ENCODE measurements at regions not wholly inside any gene's neighbourhood (a gene's known extent, or its start where the extent isn't known, plus 50 kb on each side); places are given as distances from the start of the nearest gene placed in this dataset.

- no peak overlapping the region for H3K9ac ChIP-seq (ENCODE audit: low read length)
- H3K9me3 ChIP-seq (replicated peaks; ENCODE audit: insufficient read depth, low read length): no peaks in the 10 kb centered on the region
- no peak overlapping the region for H3K27ac ChIP-seq (ENCODE audit: low read length)
- TF ChIP-seq EZH2 (optimal IDR thresholded peaks at IDR 0.05; ENCODE audit: low read depth, low read length) (no peak), CTCF (IDR thresholded peaks at IDR 0.05; ENCODE audit: low read length) (no peak), EZH2phosphoT487 (IDR thresholded peaks at IDR 0.05; ENCODE audit: low read length) (no peak)
- H3K27me3 ChIP-seq (replicated peaks; ENCODE audit: insufficient read depth, low read length): no peaks in the 10 kb centered on the region
- no peaks in the 10 kb centered on the region for H3K36me3 ChIP-seq (replicated peaks; ENCODE audit: insufficient read depth, low read length)
- no peaks in the 10 kb centered on the region for H3K9me2 ChIP-seq (replicated peaks; ENCODE audit: insufficient read depth, low read length)
- no peaks in the 10 kb centered on the region for H3F3A ChIP-seq (ENCODE audit: insufficient read depth, low read length)
- H3K4me3 ChIP-seq (ENCODE audit: low read length): no peak overlapping the region
- H3K4me2 ChIP-seq (ENCODE audit: low read depth, low read length): no peak overlapping the region
- no peaks in the 10 kb centered on the region for H3K79me2 ChIP-seq (ENCODE audit: low read length)
- DNase-seq: no peak
- H4K20me1 ChIP-seq (ENCODE audit: insufficient read depth, low read length): no peaks in the 10 kb centered on the region
- H2AFZ ChIP-seq (ENCODE audit: low read length): no peak overlapping the region
- no peaks in the 10 kb centered on the region for H3K4me1 ChIP-seq (ENCODE audit: low read length)
Observed at GRCh38 chr5:5687113-5687512, 264.6 kb downstream of the ICE1 start.

- Histone ChIP-seq H3K79me2 (ENCODE audit: low read length) (no peaks in the 10 kb centered on the region), H3K27ac (ENCODE audit: low read length) (no peak overlapping the region), H3K9me3 (replicated peaks; ENCODE audit: insufficient read depth, low read length) (no peaks in the 10 kb centered on the region), H3K4me1 (ENCODE audit: low read length) (no peaks in the 10 kb centered on the region), H3F3A (ENCODE audit: insufficient read depth, low read length) (no peaks in the 10 kb centered on the region), H3K36me3 (replicated peaks; ENCODE audit: insufficient read depth, low read length) (no peaks in the 10 kb centered on the region), H4K20me1 (ENCODE audit: insufficient read depth, low read length) (no peaks in the 10 kb centered on the region), H3K4me3 (ENCODE audit: low read length) (no peak overlapping the region), H3K27me3 (replicated peaks; ENCODE audit: insufficient read depth, low read length) (no peaks in the 10 kb centered on the region), H3K9me2 (replicated peaks; ENCODE audit: insufficient read depth, low read length) (no peaks in the 10 kb centered on the region), H3K9ac (ENCODE audit: low read length) (no peak overlapping the region), H3K4me2 (ENCODE audit: low read depth, low read length) (no peak overlapping the region), H2AFZ (ENCODE audit: low read length) (no peak overlapping the region)
- TF ChIP-seq EZH2phosphoT487 (IDR thresholded peaks at IDR 0.05; ENCODE audit: low read length) (no peak), EZH2 (optimal IDR thresholded peaks at IDR 0.05; ENCODE audit: low read depth, low read length) (no peak), CTCF (IDR thresholded peaks at IDR 0.05; ENCODE audit: low read length) (no peak)
- DNase-seq: no peak
Observed at GRCh38 chr5:5686356-5686755, 263.9 kb downstream of the ICE1 start.

GRCh38 chr5:5685737-5686136 lies 263.3 kb downstream of the ICE1 start:
- H3K4me1 ChIP-seq (ENCODE audit: low read length): no peaks in the 10 kb centered on the region
- no peak overlapping the region for H3K27ac ChIP-seq (ENCODE audit: low read length)
- no peak overlapping the region for H3K9ac ChIP-seq (ENCODE audit: low read length)
- no peaks in the 10 kb centered on the region for H3K9me3 ChIP-seq (replicated peaks; ENCODE audit: insufficient read depth, low read length)
- H3K27me3 ChIP-seq (replicated peaks; ENCODE audit: insufficient read depth, low read length): no peaks in the 10 kb centered on the region
- no peaks in the 10 kb centered on the region for H3K36me3 ChIP-seq (replicated peaks; ENCODE audit: insufficient read depth, low read length)
- no peak overlapping the region for H2AFZ ChIP-seq (ENCODE audit: low read length)
- H3K79me2 ChIP-seq (ENCODE audit: low read length): no peaks in the 10 kb centered on the region
- no peaks in the 10 kb centered on the region for H4K20me1 ChIP-seq (ENCODE audit: insufficient read depth, low read length)
- H3K9me2 ChIP-seq (replicated peaks; ENCODE audit: insufficient read depth, low read length): no peaks in the 10 kb centered on the region
- no peak overlapping the region for H3K4me3 ChIP-seq (ENCODE audit: low read length)
- no peaks in the 10 kb centered on the region for H3F3A ChIP-seq (ENCODE audit: insufficient read depth, low read length)
- no peak overlapping the region for H3K4me2 ChIP-seq (ENCODE audit: low read depth, low read length)
- no peak for DNase-seq
- TF ChIP-seq EZH2phosphoT487 (IDR thresholded peaks at IDR 0.05; ENCODE audit: low read length): no peak
- no peak for TF ChIP-seq EZH2 (optimal IDR thresholded peaks at IDR 0.05; ENCODE audit: low read depth, low read length)
- no peak for TF ChIP-seq CTCF (IDR thresholded peaks at IDR 0.05; ENCODE audit: low read length)

All from MM.1S (cell line).